Right hindlimb (tissue), 1 donor: ENCODE measurements at regions not wholly inside any gene's neighbourhood (a gene's known extent, or its start where the extent isn't known, plus 50 kb on each side); places are given as distances from the start of the nearest gene placed in this dataset.
"Not testable (repeated sequence)": the region's sequence is repeated elsewhere in the genome, so short reads cannot be mapped to it uniquely, and the experiment has no call there.

ENCODE experiments used
- DNase-seq: peaks from one replicate; pipeline ENCODE4 v3.0.0-alpha.2; 2018

DNA sequence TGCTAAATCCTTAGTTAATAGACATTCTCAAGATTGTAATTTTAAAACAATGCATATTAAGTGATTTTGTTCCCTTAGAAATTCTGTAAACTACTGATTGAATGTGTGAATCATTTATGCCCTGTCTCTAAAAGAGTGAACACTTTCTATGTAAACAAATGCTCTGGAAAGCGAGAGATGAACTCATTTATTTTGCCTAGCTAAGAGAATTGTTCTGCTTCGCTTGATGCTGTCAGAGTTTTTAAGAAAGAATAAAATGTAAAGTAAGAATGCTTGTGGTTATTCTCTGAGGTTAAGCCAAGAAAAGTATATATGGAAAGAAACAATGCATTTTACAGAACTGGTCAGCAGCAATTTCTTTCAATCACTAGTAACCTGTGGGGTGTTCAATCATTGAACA is 347.4 kb upstream of the NUDT12 start:
- no peak for DNase-seq

DNA sequence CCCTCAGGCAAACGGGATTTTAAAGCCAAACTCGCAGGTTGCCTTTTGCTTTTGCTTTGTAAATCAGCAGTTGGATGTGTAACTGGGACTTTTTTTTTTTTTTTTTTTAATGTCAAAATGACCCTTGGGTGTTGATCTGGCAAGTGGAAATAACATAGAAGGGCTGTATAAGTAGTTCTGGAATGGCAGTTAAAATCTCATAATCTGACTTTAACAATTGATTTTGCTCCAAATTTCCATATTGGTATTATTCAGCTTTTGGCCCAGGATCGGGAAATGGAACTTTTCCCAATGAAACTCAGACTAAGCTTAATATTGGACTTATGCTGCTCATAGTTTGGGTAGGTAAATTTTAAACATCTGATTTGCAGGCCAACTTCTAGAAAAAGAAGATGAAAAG is 346.8 kb upstream of the NUDT12 start:
- DNase-seq = no peak

DNA sequence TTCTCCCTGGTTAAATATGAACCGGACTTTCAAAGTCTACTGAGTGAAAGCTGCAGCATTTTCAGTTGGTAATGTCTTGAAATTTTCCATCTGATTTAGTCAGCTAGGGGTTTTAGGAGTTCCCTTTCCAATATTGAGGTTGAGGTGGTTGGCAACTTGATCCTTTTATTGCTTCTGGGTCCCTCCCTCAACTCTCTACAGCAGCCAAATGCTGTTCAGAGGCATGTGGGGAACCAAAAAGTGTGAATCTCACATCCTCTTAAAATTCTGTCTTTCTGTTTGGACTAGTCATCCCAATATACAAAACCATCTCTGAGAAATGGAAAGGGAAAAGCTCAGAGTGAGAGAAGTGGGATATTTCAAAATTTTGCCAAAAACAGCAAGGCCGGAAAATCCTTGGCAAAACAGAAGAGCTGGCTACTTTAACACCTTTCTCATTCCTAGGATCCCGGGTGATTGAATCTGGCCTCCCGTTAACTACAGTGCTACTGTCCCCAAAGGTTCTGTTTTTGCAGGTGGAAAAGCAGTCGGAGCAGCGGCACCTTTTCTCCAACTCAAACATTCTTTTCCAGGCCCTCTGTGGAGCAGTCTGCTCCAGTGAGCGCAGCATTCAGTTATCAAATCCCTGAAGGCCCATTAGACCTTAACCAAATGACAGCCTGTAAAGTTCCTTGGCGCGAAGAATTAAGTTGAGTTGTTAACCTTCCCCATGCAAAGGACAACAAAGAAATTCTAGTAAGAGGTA is 345.9 kb upstream of the NUDT12 start:
- peak; percentile 70 for DNase-seq

DNA sequence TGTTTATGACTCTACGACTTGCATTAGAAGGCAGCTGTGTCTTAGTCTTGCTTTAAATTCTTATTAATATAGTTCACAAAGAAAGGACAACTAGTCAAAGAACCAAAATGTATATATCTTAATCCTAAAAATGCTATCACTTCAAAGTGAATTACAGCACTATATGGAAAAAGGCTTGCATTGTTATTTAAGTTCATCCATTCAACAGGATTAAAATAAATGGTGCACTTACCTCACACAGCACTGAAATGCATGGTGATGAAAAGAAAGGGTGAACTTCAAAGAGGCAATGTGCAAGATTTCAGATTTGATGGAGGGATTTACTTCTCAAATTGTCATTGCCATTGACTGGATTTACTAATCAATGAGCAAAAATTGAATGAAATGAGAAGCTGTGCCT is 344.4 kb upstream of the NUDT12 start:
- DNase-seq = no peak

DNA sequence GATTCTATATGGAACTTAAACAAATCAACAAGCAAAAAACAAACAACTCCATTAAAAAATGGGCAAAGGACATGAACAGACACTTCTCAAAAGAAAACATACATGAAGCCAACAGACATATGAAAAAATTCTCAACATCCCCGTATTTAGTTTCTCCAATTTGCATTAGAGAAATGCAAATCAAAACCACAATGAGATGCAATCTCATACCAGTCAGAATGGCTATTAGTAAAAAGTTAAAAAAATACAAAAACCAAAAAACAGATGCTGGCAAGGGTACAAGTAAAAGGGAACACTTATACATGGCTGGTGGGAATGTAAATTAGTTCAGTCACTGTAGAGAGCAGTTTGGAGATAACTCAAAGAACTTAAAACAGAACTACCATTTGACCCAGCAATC is 342.1 kb upstream of the NUDT12 start:
- DNase-seq = no peak

DNA sequence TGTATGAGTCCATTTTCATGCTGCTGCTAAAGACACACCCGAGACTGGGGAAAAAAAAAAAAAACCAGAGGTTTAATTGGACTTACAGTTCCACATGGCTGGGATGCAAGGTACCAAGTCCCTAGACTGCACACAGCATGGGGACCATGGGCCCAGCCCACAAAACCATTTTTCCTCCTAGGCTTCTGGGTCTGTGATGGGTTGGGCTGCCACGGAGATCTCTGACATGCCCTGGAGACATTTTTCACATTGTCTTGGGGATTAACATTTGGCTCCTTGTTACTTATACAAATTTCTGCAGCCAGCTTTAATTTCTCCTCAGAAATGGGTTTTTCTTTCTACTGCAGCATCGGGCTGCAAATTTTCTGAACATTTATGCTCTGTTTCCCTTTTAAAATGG is 340.3 kb upstream of the NUDT12 start:
- no peak for DNase-seq

DNA sequence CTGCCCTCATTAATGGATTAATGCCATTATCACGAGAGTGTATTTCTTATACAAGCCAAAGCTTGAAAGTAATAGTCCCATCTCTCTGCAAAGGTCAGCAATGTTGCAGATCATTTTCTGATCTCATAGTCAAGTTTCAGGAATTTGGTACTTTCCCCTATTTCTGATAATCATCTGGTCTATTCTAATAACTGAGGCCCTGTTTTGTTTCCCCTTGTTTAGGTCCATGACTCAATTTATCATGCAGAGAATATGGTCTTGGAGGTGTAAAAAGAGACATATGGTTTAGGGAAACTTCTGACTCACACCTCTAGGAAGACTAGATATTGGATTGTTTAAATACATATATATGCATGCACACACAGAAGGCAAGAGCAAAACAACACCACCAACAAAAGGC is 339.3 kb upstream of the NUDT12 start:
- no peak for DNase-seq

DNA sequence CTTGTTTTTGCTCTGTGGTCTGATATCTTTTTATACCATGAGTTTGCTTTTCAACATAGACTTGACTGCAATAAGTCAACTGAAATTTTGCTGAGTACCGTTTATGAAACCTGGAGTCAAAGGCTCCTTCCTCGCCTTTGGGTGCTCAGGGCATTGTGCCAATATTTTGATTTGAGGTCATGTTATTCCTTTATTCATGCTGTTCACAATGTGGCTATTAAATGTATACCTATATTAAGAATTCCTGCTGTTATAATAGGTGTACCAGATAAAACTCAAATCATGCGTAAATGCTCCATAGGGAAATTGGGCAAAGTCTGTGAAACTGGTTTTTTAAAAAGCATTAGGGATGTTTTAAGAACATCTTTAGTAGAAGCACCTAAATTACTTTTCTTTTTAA is 334.0 kb upstream of the NUDT12 start:
- no peak for DNase-seq

DNA sequence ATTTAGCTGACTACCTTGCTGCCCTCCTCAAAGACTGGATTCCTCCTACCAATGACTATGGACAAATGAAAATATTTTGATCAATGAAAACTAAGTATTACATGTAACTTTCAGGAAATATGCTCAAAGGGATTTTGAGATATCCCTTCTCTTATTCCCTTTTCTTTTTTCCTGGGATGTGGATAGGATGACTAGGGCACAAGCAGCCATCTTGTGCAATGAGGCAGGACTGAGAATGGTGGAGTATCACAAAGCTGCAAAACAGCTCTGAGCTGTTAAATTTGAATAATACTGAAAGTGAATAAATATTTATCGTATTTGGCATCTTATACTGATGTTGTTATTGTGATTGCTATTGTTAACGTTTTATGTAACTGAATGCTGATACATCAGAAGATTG is 333.1 kb upstream of the NUDT12 start:
- no peak for DNase-seq

DNA sequence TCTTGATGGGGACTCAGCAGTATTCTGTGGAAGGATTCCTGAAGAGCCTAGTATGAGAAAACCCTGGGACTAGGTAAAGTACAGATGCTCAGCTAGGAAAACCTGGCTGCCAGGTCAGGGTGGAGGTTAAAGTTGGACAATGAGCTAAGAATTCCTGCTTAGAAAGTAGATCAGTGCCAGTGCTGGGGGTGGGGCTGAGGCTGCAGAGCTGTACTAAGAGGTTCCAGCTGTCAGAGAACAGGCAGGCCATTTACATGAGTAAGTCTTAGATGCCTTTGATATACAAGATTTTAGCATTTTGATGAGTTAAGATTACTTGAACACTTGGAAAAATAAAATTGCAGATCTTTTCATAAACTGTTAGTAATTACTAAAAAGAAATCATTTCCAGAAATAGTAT is 332.3 kb upstream of the NUDT12 start:
- DNase-seq = no peak

DNA sequence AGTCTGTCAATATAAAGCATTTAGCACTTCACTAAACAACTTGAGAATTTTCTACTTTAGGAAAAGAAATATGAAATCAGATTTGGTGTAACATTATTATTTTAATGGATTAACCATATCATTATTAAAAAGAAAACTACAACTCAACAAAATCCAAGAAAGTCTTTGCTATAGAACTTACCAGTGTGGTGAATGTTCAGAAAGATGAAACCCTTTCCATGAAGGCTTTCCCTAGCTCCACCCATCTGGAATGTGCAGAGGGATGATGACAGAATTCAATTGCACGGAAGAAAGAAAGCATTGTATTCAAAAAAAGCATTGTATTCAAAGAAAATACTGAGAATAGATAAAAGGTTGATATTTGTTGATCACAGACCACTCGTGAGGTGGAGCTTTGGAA is 328.6 kb upstream of the NUDT12 start:
- no peak for DNase-seq

DNA sequence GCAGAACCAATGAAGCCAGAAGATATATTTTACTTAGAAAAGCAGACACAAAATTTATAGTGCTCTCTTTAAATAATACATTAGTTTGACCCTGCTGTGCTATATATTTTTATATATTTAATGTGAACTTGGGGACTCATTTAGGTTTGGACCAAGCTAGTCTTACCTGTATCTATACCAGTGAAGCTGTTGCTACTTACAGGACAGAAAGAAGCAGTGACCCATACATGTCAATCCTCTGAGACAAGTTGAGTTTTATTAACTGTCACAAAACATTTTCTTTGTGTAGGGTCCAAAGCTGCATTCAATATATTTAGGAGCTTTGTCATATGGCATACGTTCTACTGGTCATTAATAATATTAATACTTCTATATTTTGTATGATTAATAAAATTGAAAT is 327.7 kb upstream of the NUDT12 start:
- DNase-seq = no peak

DNA sequence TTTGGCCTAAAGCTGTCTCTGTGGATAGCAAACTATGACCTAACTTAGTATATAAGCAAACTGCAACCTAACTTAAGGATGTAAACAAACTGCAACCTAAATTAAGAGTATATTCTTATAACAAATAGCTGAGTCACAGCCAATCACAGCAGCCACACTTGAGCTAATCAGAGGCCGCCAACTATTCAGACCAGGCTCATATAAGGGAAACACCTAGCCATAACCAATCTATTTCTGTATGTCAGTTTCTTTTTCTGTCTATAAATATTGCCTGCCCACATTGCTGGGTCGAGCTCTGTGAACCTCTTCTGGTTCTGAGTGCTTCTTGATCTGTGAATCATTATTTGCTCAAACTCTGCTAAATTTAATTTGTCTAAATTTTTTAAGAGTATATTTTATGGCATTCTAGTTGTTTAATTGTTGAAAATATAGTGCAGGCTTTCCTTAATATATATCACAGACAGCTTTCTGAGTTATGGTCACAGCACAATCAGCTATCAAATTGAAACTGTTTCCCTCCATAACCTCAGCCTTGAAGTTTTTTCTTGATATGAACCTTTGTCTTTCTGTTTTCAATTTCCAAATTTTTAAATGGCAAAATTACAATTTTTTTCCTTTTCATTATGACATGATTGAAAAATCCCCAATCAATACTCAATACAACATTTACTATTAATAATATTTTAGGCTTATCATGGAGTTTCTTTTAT is 327.1 kb upstream of the NUDT12 start:
- DNase-seq = no peak

DNA sequence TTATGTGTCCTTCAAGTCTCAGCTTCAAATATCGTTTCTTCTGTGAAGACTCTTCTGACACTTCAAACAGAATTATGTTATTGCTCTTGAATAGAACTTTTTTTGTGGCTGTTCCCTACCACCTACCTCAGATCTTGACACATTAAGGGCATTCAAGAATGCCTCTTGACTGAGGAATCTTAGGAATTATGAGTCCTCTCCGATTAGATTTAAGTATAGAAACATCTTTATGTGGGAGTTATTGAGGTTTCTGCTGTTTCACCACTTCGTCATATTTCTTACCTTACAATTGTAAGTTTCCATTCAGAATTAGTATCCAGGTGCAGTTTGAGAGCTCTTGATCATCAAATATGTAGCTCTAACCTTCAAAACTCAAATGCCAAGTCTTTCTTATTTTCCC is 324.2 kb upstream of the NUDT12 start:
- no peak for DNase-seq

DNA sequence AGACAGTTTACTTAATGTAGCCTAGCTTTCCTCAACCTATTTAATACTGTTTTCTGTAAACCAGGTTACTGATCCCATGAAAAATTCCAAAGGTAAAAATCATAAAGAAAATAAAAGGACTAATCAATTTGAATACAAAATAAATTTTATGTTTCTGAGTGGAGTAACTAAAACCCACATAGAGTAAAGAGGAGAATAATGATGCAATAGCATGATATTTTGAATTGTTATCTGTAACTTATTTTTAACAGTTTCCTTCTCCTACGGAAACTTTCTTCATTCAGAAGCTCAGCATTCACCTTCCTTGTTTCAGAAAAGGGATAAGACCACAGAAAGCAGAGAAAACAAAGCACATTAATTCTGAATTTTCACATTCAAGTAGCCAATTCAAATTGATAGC is 320.6 kb upstream of the NUDT12 start:
- DNase-seq = no peak

DNA sequence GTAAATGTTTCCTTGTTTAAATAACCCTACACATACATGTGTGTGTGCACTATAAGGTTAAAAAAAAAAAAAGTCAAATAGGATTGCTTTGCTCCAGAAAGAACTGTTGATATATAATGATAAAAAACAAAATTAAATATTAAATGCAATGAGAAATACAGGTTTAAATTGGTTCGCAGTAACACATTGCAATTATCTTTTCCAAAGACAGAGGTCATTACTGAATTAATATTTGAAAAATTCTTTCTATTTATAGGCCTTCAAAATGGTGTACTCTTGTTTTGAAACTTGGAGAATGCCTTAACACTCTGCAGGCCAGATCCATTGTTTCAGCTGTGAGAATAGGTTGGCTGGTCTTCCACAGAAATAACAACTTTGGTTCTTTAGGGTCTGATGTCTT is 319.0 kb upstream of the NUDT12 start:
- no peak for DNase-seq

DNA sequence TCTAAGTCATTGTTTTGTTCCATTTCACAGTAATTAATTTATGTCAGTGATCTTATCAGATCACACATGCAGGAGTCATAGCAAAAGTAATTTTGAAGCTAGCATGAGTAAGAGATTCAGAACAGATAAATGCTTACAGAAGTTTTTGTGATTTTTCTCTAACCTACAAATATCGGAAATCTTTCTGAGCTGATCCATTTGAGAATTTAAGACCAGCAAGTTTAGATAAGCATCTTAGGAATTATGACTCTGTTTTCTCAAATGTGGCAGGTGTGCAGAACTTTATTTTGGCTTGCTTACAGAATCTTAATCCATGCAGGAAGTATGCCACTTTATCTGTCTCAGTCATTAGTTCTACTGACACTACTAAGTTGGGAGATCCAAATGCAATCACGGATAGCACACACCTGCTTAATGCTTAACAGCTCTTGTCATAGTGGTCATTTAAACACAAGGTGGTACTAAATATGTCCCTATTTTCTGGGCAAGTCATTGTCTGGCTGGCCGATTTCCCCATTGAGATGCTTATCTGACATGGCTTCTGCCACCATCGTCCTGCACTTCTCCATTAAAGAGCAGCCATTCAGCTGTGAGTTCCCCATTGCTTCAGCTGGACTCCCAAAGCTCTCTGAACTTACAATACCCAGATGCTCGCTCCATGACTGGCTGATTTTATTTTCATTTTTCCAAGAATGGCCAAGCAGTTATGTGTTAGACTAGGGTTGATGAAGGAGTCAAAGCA is 305.4 kb upstream of the NUDT12 start:
- DNase-seq = no peak

DNA sequence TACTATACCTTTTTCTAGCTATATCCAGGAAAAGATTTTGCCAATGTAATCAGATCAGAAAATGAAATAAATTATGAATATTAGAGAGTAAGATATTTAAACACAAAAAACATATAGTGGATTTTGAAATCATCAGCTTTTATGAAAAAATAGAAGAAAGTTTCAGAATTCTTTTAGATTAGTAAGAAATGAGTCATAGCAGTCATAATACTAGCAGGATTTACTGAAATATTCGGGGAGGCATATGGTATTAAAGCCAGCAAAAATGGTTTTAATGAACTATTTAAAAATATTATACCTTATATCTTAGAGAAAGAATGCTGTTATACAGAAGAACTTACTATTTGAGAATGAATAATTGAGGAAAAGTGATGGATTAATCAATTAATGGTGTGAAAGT is 303.6 kb upstream of the NUDT12 start:
- no peak for DNase-seq

DNA sequence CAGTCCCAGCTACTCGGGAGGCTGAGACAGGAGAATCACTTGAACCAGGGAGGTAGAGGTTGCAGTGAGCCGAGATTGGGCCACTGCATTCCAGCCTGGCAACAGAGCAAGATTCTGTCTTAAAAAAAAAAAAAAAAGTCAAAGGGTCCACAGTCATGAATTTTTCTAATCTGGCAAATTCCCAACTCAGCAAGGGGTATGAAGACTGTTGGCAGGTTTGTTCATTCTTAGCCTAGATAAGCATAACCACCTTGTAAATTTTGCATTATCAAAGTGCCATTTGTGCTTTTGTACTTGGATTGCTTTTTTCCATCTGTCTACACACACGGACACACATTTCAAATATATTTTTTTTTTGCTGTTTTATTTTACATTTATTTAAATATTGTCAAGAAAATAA is 299.8 kb upstream of the NUDT12 start:
- DNase-seq = no peak

DNA sequence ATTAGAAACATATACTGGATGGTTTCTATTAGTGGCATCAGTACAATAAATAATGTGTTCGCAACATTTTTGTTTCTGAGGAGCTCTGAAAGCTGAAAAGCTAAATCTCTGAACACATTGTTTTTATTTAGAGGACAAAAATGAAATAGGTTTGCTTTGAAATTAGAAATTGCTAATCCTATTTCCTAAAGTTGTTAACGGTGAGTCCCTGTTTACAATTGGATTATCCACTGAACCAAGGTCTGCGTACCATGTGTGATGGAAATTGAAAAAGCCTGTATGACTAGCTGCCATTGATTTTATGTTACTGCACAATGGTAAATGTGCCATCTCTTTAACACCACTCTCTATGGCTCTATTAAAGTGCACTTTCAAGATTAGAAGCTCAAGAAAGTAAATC is 297.7 kb upstream of the NUDT12 start:
- no peak for DNase-seq

DNA sequence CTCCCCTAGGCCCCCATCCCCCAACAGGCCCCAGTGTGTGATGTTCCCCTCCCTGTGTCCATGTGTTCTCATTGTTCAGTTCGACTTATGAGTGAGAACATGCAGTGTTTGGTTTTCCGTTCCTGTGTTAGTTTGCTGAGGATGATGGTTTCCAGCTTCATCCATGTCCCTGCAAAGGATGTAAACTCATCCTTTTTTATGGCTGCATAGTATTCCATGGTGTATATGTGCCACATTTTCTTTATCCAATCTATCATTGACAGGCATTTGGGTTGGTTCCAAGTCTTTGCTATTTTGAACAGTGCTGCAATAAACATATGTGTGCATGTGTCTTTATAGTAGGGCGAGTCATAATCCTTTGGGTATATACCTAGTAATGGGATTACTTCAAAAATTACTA is 295.8 kb upstream of the NUDT12 start:
- DNase-seq = not testable (repeated sequence)

DNA sequence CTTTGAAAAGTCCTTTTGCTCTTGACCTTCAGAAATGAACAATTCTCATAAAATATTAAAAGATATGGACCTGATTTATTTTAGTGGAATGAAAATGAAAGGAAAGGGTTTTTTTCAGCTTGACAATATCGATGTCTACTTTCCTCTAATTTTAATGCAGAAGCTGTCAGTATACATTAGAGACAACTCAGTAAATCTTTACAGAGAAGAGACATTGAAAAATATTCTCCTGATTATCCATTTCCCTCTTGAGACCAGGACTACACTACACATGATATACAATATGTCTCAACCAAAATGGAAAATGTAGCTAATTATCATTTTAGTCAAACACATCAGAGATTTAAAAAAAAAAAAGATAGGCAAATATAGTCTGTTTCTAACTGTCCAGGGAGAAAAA is 288.5 kb upstream of the NUDT12 start:
- DNase-seq = no peak

DNA sequence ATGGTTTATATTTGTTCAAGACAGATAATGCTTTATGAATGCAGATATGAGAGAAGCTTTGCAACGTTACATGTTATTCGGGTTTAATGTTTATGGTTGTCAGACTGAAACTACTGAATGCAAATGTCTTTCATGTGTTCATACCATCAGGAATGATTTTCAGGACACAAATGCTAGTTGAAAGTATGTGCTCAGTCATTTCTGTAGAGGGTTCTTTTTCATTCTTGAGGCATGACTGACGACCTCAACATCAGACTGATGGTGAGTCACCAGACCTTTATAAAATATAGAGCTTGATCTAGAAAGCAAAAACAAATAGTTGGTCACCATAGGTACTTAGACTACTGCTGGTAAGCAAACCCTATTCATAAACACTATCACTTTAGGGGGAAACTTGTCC is 287.3 kb upstream of the NUDT12 start:
- no peak for DNase-seq

DNA sequence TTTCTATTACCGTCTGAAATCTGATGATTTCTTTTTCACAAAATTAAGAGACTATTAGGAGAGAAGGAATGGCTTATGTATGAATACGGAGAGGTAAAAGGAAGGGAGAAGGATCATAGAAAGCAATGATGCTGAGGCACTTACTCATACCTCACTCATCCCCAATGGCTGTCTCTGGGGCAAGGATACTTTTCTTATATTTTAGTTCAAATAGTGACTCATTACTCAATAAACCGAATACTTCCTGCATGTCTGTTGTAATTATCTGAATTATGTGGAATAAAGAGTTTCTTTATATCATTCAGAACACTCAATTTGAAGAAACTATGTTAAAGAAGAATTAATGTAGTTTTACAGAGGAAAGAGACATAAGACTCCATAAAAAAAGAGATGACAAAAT is 284.5 kb upstream of the NUDT12 start:
- DNase-seq = no peak
